ENCODE measurements at regions not wholly inside any gene's neighbourhood (a gene's known extent, or its start where the extent isn't known, plus 50 kb on each side); places are given as distances from the start of the nearest gene placed in this dataset.

DNA sequence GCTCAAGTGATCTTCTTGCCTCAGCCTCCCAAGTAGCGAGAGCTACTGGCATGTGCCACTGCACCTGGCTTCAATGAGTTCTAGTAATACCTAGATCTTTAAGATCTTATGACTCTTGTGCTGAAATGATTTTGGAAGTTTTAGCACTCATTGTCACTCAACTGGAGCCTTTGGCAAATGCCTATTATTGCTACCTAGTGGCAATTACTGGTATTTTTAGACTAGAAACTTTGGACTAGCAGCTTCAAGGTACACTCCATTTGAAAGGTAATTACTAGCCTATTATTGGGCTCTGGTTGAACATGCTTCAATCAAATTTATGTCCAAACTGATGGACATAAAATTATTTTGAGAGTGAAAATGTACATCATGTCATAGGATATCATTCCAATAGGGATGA lies 80.7 kb upstream of the MUCL1 start:
- no peaks in the 10 kb centered on the region for H3K27me3 ChIP-seq
- H3K4me3 ChIP-seq (ENCODE audit: low read depth in 1 of 2, low read length in 1 of 2) = no peak overlapping the region
- H3K9me3 ChIP-seq = no peaks in the 10 kb centered on the region
- H3K27ac ChIP-seq = no peak overlapping the region
- H3K4me1 ChIP-seq (ENCODE audit: control insufficient read depth in 1 of 2, insufficient read depth in 1 of 2, low read depth in 1 of 2, low read length in 1 of 2) = no peaks in the 10 kb centered on the region
- H3K36me3 ChIP-seq = no peaks in the 10 kb centered on the region
- TF ChIP-seq CTCF (IDR thresholded peaks at IDR 0.05) = no peak

- Histone ChIP-seq H3K4me1 (ENCODE audit: control insufficient read depth in 1 of 2, insufficient read depth in 1 of 2, low read depth in 1 of 2, low read length in 1 of 2) (no peaks in the 10 kb centered on the region), H3K27ac (no peak overlapping the region), H3K4me3 (ENCODE audit: low read depth in 1 of 2, low read length in 1 of 2) (no peak overlapping the region), H3K27me3 (no peaks in the 10 kb centered on the region), H3K9me3 (no peaks in the 10 kb centered on the region), H3K36me3 (no peaks in the 10 kb centered on the region)
- TF ChIP-seq CTCF (IDR thresholded peaks at IDR 0.05) = no peak
Observed at GRCh38 chr12:54765652-54766051, 88.7 kb upstream of the MUCL1 start.

- no peaks in the 10 kb centered on the region for H3K36me3 ChIP-seq
- TF ChIP-seq CTCF (IDR thresholded peaks at IDR 0.05) = no peak
- H3K4me3 ChIP-seq (ENCODE audit: low read depth in 1 of 2, low read length in 1 of 2) = no peak overlapping the region
- no peak overlapping the region for H3K27ac ChIP-seq
- no peaks in the 10 kb centered on the region for H3K27me3 ChIP-seq
- H3K4me1 ChIP-seq (ENCODE audit: control insufficient read depth in 1 of 2, insufficient read depth in 1 of 2, low read depth in 1 of 2, low read length in 1 of 2) = no peaks in the 10 kb centered on the region
- H3K9me3 ChIP-seq = no peaks in the 10 kb centered on the region
Observed at GRCh38 chr12:54762390-54762789, 91.9 kb upstream of the MUCL1 start.

- no peaks in the 10 kb centered on the region for H3K4me1 ChIP-seq (ENCODE audit: control insufficient read depth in 1 of 2, insufficient read depth in 1 of 2, low read depth in 1 of 2, low read length in 1 of 2)
- H3K36me3 ChIP-seq = no peaks in the 10 kb centered on the region
- no peak for TF ChIP-seq CTCF (IDR thresholded peaks at IDR 0.05)
Observed at GRCh38 chr12:54759751-54760150, 94.6 kb upstream of the MUCL1 start.

GRCh38 chr12:54751493-54751892 lies 102.8 kb upstream of the MUCL1 start:
- Histone ChIP-seq H3K36me3 (no peaks in the 10 kb centered on the region), H3K4me3 (ENCODE audit: low read depth in 1 of 2, low read length in 1 of 2) (no peak overlapping the region), H3K9me3 (no peaks in the 10 kb centered on the region), H3K27me3 (no peaks in the 10 kb centered on the region), H3K4me1 (ENCODE audit: control insufficient read depth in 1 of 2, insufficient read depth in 1 of 2, low read depth in 1 of 2, low read length in 1 of 2) (no peaks in the 10 kb centered on the region), H3K27ac (no peak overlapping the region)
- TF ChIP-seq CTCF (IDR thresholded peaks at IDR 0.05) = no peak

More at GRCh38 chr12:54759751-54760150, 94.6 kb upstream of the MUCL1 start:
- Histone ChIP-seq H3K27ac (no peak overlapping the region), H3K9me3 (no peaks in the 10 kb centered on the region), H3K27me3 (no peaks in the 10 kb centered on the region), H3K4me3 (ENCODE audit: low read depth in 1 of 2, low read length in 1 of 2) (no peak overlapping the region)

Measured in neutrophil (primary cell).